ENCODE measurements at regions not wholly inside any gene's neighbourhood (a gene's known extent, or its start where the extent isn't known, plus 50 kb on each side); places are given as distances from the start of the nearest gene placed in this dataset.

DNA sequence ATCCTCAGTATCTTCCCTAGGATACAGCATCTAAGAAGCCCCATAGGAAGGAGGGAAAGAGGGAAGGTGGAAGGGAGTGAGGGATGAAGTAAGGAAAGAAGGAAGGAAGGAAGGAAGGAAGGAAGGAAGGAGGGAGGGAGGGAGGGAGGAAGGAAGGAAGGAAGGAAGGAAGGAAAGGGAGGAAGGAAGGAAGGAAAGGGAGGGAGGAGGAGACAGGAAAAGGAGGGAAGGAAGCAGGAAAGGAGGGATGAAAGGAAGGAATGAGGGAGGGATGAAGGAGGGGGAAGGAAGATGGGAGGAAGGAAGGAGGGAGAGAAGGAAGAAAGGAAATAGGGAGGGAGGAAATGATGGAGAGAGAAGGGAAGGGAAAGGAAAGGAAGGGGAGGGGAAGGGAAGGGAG lies 455.6 kb upstream of the ZMIZ1 start:
- no peak overlapping the region for H3K9ac ChIP-seq (ENCODE audit: low read length)
- no peaks in the 10 kb centered on the region for H3K4me1 ChIP-seq (ENCODE audit: control insufficient read depth in 1 of 2, insufficient read depth in 2 of 2, low read length in 2 of 2)
- no peak overlapping the region for H3K4me3 ChIP-seq (replicated peaks in 1 of 2; ENCODE audit: low read depth in 1 of 2, low read length in 2 of 2)
- H3K9me3 ChIP-seq (ENCODE audit: control insufficient read depth in 1 of 2, insufficient read depth in 1 of 2, low read depth in 1 of 2, low read length in 2 of 2) = no peaks in the 10 kb centered on the region
- no peak for TF ChIP-seq POLR2A (IDR thresholded peaks at IDR 0.05; ENCODE audit: borderline replicate concordance, extremely low read depth, insufficient read depth, insufficient read length)
- TF ChIP-seq SIN3A (IDR thresholded peaks at IDR 0.05; ENCODE audit: low read depth) = no peak
- TF ChIP-seq SP1 (IDR thresholded peaks at IDR 0.05; ENCODE audit: low read depth) = no peak
- TF ChIP-seq, protein P1, sequence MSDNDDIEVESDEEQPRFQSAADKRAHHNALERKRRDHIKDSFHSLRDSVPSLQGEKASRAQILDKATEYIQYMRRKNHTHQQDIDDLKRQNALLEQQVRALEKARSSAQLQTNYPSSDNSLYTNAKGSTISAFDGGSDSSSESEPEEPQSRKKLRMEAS (IDR thresholded peaks at IDR 0.05) = no peak
- TF ChIP-seq EGR1 (IDR thresholded peaks at IDR 0.05; ENCODE audit: low read depth) = no peak
- TF ChIP-seq SRF (IDR thresholded peaks at IDR 0.05; ENCODE audit: low read depth) = no peak
- TF ChIP-seq, protein P2, sequence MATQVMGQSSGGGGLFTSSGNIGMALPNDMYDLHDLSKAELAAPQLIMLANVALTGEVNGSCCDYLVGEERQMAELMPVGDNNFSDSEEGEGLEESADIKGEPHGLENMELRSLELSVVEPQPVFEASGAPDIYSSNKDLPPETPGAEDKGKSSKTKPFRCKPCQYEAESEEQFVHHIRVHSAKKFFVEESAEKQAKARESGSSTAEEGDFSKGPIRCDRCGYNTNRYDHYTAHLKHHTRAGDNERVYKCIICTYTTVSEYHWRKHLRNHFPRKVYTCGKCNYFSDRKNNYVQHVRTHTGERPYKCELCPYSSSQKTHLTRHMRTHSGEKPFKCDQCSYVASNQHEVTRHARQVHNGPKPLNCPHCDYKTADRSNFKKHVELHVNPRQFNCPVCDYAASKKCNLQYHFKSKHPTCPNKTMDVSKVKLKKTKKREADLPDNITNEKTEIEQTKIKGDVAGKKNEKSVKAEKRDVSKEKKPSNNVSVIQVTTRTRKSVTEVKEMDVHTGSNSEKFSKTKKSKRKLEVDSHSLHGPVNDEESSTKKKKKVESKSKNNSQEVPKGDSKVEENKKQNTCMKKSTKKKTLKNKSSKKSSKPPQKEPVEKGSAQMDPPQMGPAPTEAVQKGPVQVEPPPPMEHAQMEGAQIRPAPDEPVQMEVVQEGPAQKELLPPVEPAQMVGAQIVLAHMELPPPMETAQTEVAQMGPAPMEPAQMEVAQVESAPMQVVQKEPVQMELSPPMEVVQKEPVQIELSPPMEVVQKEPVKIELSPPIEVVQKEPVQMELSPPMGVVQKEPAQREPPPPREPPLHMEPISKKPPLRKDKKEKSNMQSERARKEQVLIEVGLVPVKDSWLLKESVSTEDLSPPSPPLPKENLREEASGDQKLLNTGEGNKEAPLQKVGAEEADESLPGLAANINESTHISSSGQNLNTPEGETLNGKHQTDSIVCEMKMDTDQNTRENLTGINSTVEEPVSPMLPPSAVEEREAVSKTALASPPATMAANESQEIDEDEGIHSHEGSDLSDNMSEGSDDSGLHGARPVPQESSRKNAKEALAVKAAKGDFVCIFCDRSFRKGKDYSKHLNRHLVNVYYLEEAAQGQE (IDR thresholded peaks at IDR 0.05; ENCODE audit: low read depth) = no peak
- TF ChIP-seq, protein P3, sequence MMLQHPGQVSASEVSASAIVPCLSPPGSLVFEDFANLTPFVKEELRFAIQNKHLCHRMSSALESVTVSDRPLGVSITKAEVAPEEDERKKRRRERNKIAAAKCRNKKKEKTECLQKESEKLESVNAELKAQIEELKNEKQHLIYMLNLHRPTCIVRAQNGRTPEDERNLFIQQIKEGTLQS (IDR thresholded peaks at IDR 0.05) = no peak
- no peak for TF ChIP-seq EZH2phosphoT487 (IDR thresholded peaks at IDR 0.05; ENCODE audit: borderline replicate concordance)
- TF ChIP-seq CBX3 (IDR thresholded peaks at IDR 0.05; ENCODE audit: low read depth) = no peak
- no peak for TF ChIP-seq RAD21 (IDR thresholded peaks at IDR 0.05; ENCODE audit: low read depth)
- TF ChIP-seq JUND (IDR thresholded peaks at IDR 0.05) = no peak
- TF ChIP-seq EZH2 (IDR thresholded peaks at IDR 0.05) = no peak
- no peak for TF ChIP-seq FOSL1 (IDR thresholded peaks at IDR 0.05; ENCODE audit: low read depth)
- TF ChIP-seq ZNF274 (IDR thresholded peaks at IDR 0.05; ENCODE audit: low read depth, low read length) = no peak
- TF ChIP-seq, protein P4, sequence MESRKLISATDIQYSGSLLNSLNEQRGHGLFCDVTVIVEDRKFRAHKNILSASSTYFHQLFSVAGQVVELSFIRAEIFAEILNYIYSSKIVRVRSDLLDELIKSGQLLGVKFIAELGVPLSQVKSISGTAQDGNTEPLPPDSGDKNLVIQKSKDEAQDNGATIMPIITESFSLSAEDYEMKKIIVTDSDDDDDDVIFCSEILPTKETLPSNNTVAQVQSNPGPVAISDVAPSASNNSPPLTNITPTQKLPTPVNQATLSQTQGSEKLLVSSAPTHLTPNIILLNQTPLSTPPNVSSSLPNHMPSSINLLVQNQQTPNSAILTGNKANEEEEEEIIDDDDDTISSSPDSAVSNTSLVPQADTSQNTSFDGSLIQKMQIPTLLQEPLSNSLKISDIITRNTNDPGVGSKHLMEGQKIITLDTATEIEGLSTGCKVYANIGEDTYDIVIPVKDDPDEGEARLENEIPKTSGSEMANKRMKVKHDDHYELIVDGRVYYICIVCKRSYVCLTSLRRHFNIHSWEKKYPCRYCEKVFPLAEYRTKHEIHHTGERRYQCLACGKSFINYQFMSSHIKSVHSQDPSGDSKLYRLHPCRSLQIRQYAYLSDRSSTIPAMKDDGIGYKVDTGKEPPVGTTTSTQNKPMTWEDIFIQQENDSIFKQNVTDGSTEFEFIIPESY (IDR thresholded peaks at IDR 0.05; ENCODE audit: extremely low read depth, insufficient replicate concordance, low read length) = no peak
- TF ChIP-seq ELF1 (IDR thresholded peaks at IDR 0.05; ENCODE audit: borderline replicate concordance, low read depth) = no peak
- no peak overlapping the region for H3K27ac ChIP-seq (ENCODE audit: low read depth, low read length)
- no peak for ATAC-seq
- RAD21 ChIA-PET (ENCODE audit: low non-redundant PET in 1 of 2, low total read pairs in 2 of 2, uncharacterized antibody in 2 of 2, unreplicated experiment in 2 of 2) = no interaction called here
- H4K20me1 ChIP-seq (ENCODE audit: insufficient read depth) = no peaks in the 10 kb centered on the region
- peaks cover 6% of the 10 kb centered on the region; the same call in 1 of the 2 replicates for H3K27me3 ChIP-seq (ENCODE audit: insufficient read depth, low read length)
- no peaks in the 10 kb centered on the region for H3K36me3 ChIP-seq (ENCODE audit: control insufficient read depth in 1 of 2, insufficient read depth in 2 of 2, low read length in 2 of 2)
- intact Hi-C loops (cut with micrococcal nuclease) = no loop called here
- CTCF ChIA-PET = no interaction called here
- H2AFZ ChIP-seq (ENCODE audit: low read depth, low read length, poor library complexity, severe bottlenecking) = no peak overlapping the region
- no peak overlapping the region for H3K4me2 ChIP-seq (ENCODE audit: low read length)
- DNase-seq (ENCODE audit: low read depth, low spot score) = no peak
- BruUV-seq (replicated peaks) = no TSS peak
- no peaks in the 10 kb centered on the region for H3K79me2 ChIP-seq (ENCODE audit: insufficient read depth, low read length)
- POLR2A ChIA-PET = no interaction called here
- no peaks in the 10 kb centered on the region for H3K9me2 ChIP-seq (ENCODE audit: insufficient read depth)

All from HCT116 (cell line).